ENCODE measurements at regions not wholly inside any gene's neighbourhood (a gene's known extent, or its start where the extent isn't known, plus 50 kb on each side); places are given as distances from the start of the nearest gene placed in this dataset.
"Not testable (repeated sequence)": the region's sequence is repeated elsewhere in the genome, so short reads cannot be mapped to it uniquely, and the experiment has no call there.

DNA sequence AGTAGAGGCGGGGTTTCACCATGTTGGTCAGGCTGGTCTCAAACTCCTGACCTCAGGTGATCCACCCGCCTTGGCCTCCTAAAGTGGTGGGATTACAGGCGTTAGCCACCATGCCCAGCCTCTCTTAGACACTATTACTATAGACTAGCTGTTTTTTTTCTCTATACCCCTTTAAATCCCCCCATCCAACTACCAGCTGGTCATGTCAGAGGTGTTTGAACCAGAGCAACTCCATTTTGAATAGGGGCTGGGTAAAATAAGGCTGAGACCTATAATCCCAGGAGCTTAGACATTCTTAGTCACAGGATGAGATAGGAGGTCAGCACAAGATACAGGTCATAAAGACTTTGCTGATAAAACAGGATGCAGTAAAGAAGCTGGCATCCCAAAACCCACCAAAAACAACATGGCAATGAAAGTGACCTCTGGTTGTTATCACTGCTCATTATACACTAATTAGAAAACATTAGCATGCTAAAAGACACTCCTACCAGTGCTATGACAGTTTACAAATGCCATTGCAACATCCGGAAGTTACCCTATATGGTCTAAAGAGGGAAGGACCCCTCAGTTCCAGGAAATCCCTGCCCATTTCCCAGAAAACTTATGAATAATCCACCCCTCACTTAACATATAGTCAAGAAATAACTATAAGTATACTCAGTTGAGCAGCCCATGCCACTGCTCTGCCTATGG is 57.8 kb upstream of the GPD1L start:
- DNase-seq (ENCODE audit: low spot score): no peak
- no peaks in the 10 kb centered on the region for H4K20me1 ChIP-seq (ENCODE audit: insufficient read depth, low read length)
- no TSS peak for BruUV-seq (replicated peaks)
- no peaks in the 10 kb centered on the region for H3K4me1 ChIP-seq (ENCODE audit: insufficient read depth, low read length, poor library complexity, severe bottlenecking)
- H3K9me3 ChIP-seq (ENCODE audit: low read length): peaks cover 7% of the 10 kb centered on the region
- H3K79me2 ChIP-seq (ENCODE audit: insufficient read depth, low read depth, low read length): no peaks in the 10 kb centered on the region
- CTCF ChIA-PET (ENCODE audit: unreplicated experiment): no interaction called here
- H3K9me2 ChIP-seq (ENCODE audit: insufficient read depth, low read length): no peaks in the 10 kb centered on the region
- no peak overlapping the region for H3K4me2 ChIP-seq (ENCODE audit: low read length)
- H3K27ac ChIP-seq (ENCODE audit: low read depth, low read length, poor library complexity, severe bottlenecking): no peak overlapping the region
- TF ChIP-seq, protein P1, sequence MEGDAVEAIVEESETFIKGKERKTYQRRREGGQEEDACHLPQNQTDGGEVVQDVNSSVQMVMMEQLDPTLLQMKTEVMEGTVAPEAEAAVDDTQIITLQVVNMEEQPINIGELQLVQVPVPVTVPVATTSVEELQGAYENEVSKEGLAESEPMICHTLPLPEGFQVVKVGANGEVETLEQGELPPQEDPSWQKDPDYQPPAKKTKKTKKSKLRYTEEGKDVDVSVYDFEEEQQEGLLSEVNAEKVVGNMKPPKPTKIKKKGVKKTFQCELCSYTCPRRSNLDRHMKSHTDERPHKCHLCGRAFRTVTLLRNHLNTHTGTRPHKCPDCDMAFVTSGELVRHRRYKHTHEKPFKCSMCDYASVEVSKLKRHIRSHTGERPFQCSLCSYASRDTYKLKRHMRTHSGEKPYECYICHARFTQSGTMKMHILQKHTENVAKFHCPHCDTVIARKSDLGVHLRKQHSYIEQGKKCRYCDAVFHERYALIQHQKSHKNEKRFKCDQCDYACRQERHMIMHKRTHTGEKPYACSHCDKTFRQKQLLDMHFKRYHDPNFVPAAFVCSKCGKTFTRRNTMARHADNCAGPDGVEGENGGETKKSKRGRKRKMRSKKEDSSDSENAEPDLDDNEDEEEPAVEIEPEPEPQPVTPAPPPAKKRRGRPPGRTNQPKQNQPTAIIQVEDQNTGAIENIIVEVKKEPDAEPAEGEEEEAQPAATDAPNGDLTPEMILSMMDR (conservative IDR thresholded peaks at IDR 0.05; ENCODE audit: low read length): no peak
- TF ChIP-seq EZH2phosphoT487 (IDR thresholded peaks at IDR 0.05; ENCODE audit: borderline replicate concordance, low read depth, low read length): no peak
- intact Hi-C loops (cut with micrococcal nuclease; ENCODE audit: unreplicated experiment): no loop called here
- no peak overlapping the region for H3K4me3 ChIP-seq (ENCODE audit: low read depth, low read length, poor library complexity, severe bottlenecking)
- POLR2A ChIA-PET: interaction anchor here (0.7 kb wide), 1 partner anchor 10 kb away, joined by 5 read pairs; no protein-coding TSS in a partner anchor
- no peak overlapping the region for H2AFZ ChIP-seq (ENCODE audit: low read length)
- H3K36me3 ChIP-seq (ENCODE audit: insufficient read depth, low read length): 0 out of 2 replicates have a peak, but pooled peaks cover 2% of the 10 kb centered on the region

DNA sequence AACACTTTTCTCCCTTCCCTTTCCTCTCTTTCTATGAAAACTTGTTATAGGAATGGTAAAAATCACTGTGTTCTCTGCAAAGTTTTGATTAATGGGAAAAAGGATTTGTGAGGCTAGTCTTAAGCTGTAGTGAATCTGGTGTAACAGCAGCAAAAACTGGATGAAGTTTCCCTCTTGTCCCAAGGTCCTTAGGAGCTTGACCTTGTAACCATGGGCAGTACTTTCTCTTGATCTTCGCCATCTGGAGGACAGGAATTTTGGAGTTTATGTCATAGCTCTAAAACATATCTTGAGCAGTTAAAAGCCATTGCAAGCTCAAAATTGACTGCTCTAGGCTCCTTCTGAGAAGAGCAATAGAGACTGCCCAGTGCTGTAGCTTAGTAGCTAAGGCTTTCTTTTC is 56.5 kb upstream of the GPD1L start:
- no peak for DNase-seq (ENCODE audit: low spot score)
- H3K79me2 ChIP-seq (ENCODE audit: insufficient read depth, low read depth, low read length): no peaks in the 10 kb centered on the region
- H3K4me1 ChIP-seq (ENCODE audit: insufficient read depth, low read length, poor library complexity, severe bottlenecking): no peaks in the 10 kb centered on the region
- H3K9me2 ChIP-seq (ENCODE audit: insufficient read depth, low read length): no peaks in the 10 kb centered on the region
- H3K9me3 ChIP-seq (ENCODE audit: low read length): 0 out of 2 replicates have a peak, but pooled peaks cover 4% of the 10 kb centered on the region
- H2AFZ ChIP-seq (ENCODE audit: low read length): no peak overlapping the region; the same call in 1 of the 2 replicates
- TF ChIP-seq EZH2phosphoT487 (IDR thresholded peaks at IDR 0.05; ENCODE audit: borderline replicate concordance, low read depth, low read length): no peak
- TF ChIP-seq, protein P1 (conservative IDR thresholded peaks at IDR 0.05; ENCODE audit: low read length): no peak
- ChIA-PET POLR2A (interaction anchor here (0.6 to 1.7 kb wide), 5 partner anchors 9 to 22 kb away, joined by 3 to 6 read pairs (median 5); no protein-coding TSS in a partner anchor), CTCF (ENCODE audit: unreplicated experiment) (interaction anchor here (0.9 kb wide), 1 partner anchor 12 kb away, joined by 3 read pairs; no protein-coding TSS in a partner anchor)
- no TSS peak for BruUV-seq (replicated peaks)
- no peak overlapping the region for H3K27ac ChIP-seq (ENCODE audit: low read depth, low read length, poor library complexity, severe bottlenecking)
- no peak overlapping the region for H3K4me2 ChIP-seq (ENCODE audit: low read length)
- H4K20me1 ChIP-seq (ENCODE audit: insufficient read depth, low read length): no peaks in the 10 kb centered on the region
- no peaks in the 10 kb centered on the region for H3K36me3 ChIP-seq (ENCODE audit: insufficient read depth, low read length)
- intact Hi-C loops (cut with micrococcal nuclease; ENCODE audit: unreplicated experiment): no loop called here
- H3K4me3 ChIP-seq (ENCODE audit: low read depth, low read length, poor library complexity, severe bottlenecking): no peak overlapping the region

DNA sequence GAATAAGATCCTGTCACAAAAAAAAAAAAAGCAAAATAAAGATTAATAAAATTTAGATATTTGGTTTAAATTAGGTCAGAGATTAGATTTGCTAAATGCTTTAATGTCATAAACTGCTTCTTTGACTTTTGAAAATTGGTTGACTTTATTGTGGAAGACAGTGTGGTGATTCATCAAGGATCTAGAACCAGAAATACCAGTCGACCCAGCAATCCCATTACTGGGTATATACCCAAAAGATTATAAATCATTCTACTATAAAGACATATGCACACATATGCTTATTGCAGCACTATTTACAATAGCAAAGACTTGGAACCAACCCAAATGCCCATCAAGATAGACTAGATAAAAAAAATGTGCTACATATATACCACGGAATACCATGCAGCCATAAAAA is 54.2 kb upstream of the GPD1L start:
- H4K20me1 ChIP-seq (ENCODE audit: insufficient read depth, low read length); H3K4me2 ChIP-seq (ENCODE audit: low read length); H3K4me3 ChIP-seq (ENCODE audit: low read depth, low read length, poor library complexity, severe bottlenecking); H3K36me3 ChIP-seq (ENCODE audit: insufficient read depth, low read length); H3K79me2 ChIP-seq (ENCODE audit: insufficient read depth, low read depth, low read length); H3K27ac ChIP-seq (ENCODE audit: low read depth, low read length, poor library complexity, severe bottlenecking); intact Hi-C loops (cut with micrococcal nuclease; ENCODE audit: unreplicated experiment); H3K9me2 ChIP-seq (ENCODE audit: insufficient read depth, low read length); BruUV-seq (replicated peaks); POLR2A ChIA-PET; DNase-seq (ENCODE audit: low spot score); H3K4me1 ChIP-seq (ENCODE audit: insufficient read depth, low read length, poor library complexity, severe bottlenecking); CTCF ChIA-PET (ENCODE audit: unreplicated experiment); H2AFZ ChIP-seq (ENCODE audit: low read length): not testable (repeated sequence)
- peaks cover 11% of the 10 kb centered on the region; the same call in 1 of the 2 replicates for H3K9me3 ChIP-seq (ENCODE audit: low read length)

DNA sequence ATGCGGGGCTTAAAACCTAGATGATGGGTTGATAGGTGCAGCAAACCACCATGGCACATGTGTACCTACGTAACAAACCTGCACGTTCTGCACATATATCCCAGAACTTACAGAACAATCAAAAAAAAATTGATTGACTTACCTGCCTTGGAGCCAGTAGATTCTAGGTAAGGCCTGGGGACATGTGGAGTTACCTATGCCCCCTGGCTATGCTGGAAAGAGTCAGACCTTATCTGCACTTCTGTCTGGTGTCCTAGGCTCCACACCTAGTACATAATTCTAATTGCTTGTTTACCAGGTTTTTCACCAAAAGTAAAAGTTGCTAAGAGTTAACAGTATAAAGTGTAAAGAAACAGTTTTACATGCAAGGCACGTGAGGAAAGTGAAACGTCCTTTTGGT is 53.6 kb upstream of the GPD1L start:
- intact Hi-C loops (cut with micrococcal nuclease; ENCODE audit: unreplicated experiment); H3K4me1 ChIP-seq (ENCODE audit: insufficient read depth, low read length, poor library complexity, severe bottlenecking); DNase-seq (ENCODE audit: low spot score); BruUV-seq (replicated peaks); H3K4me2 ChIP-seq (ENCODE audit: low read length); H3K36me3 ChIP-seq (ENCODE audit: insufficient read depth, low read length); H3K27ac ChIP-seq (ENCODE audit: low read depth, low read length, poor library complexity, severe bottlenecking); H3K9me2 ChIP-seq (ENCODE audit: insufficient read depth, low read length); H3K4me3 ChIP-seq (ENCODE audit: low read depth, low read length, poor library complexity, severe bottlenecking); H4K20me1 ChIP-seq (ENCODE audit: insufficient read depth, low read length); CTCF ChIA-PET (ENCODE audit: unreplicated experiment); H2AFZ ChIP-seq (ENCODE audit: low read length); H3K79me2 ChIP-seq (ENCODE audit: insufficient read depth, low read depth, low read length): not testable (repeated sequence)
- POLR2A ChIA-PET: interaction anchor here (0.6 kb wide), 1 partner anchor 59 kb away, joined by 3 read pairs; no protein-coding TSS in a partner anchor
- peaks cover 11% of the 10 kb centered on the region; the same call in 1 of the 2 replicates for H3K9me3 ChIP-seq (ENCODE audit: low read length)
